Fibroblast of skin of abdomen (primary cell): ENCODE measurements at regions not wholly inside any gene's neighbourhood (a gene's known extent, or its start where the extent isn't known, plus 50 kb on each side); places are given as distances from the start of the nearest gene placed in this dataset.
A peak's percentile ranks its signal among the peaks of the same experiment; 100 is the strongest.

Experiments used
- DNase-seq: peaks from one replicate; pipeline ENCODE4 v3.0.0-alpha.2; 2013

DNA sequence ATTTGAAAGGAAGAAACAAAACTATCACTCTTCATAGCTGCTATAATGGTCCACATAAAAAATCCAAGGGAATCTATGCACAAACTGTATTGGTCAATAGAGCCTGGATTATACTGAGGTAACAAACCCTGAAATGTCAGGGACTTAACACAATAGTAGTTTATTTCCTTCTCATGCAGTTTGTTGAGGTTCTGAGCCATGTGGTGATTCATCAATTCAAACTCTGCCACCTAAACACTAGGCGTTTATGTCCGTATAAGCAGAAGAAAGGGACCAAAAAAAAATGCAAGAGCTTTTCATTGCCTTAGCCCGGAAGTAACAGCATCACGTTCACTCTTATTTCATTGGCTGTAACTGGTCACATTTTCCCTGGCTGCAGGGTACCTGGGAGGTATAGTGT lies 464.7 kb downstream of the ZSWIM6 start:
- DNase-seq: no peak

DNA sequence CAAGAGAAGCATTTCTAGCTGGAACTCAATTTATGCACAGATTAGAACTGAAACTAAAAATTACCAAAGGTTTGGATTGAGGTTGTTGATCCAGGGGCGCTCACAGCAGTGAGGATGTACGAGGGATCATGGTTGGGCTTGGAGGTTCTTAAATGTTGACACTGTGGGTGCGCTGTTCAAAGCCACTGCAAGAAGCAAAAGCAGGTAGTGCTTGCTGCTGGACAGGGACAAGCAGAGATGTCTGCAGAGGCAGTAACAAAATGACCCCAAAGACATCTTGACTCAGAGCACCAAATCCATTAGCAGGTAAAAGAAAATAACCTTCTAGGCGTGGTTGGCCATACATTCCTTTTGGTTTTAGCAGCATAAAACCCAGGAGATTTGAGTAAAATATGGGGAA lies 468.4 kb downstream of the ZSWIM6 start:
- DNase-seq: no peak

DNA sequence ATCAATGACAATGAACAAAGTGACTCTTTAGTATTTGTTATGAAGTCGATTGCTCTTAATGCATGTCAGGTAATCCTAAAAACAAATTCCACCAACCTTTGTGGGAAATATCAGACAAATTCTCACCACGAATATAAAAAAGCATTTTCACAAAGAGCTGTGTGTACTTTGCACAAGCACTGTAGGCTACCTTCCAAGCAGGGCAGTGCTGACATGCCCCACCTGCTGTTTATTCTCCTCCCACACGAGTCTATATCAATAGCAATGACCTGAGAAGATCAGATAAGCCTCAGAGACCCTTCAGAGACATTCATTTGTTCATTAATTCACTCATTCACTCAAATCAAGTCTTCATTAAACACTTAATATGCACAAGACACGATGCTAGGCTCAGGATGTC lies 469.1 kb downstream of the ZSWIM6 start:
- DNase-seq: no peak

DNA sequence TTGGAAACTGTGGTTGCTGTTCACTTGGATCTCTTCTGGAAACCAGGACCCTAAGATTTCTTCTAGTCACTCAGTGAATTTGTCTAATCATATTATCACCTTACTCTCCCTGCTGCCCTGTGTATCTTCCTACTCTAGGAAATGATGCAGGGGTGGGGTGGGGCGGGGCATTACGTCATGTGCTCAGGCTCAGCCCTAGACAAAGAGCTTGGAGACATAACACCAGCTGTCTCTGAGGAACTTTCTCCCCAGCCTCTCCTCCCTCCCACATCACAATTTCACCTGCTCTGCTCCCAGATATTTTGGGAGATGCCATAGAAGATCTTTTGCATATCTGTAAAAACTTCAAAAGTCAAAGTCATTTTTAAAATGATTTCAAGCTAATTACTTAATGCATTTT lies 470.4 kb downstream of the ZSWIM6 start:
- DNase-seq: no peak

DNA sequence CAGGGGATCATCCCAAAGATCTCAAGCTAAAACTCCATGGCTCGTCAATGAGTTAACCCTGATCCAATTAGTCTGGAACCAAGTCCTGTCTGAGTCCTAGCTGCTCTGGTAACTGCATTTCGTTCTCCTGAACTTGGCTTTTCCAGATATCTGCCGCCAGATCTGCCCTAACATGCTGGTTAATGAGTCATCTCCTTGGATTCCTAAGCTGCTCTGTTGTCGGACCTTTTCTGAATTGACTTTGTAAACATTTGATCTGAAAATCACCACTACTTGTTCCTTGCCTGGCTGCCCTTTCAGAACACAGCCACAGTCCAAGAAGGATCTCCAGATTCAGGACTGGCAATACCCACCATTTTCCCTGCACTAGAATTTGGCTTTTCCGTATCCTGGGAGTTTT lies 473.0 kb downstream of the ZSWIM6 start:
- DNase-seq: peak; percentile 76

DNA sequence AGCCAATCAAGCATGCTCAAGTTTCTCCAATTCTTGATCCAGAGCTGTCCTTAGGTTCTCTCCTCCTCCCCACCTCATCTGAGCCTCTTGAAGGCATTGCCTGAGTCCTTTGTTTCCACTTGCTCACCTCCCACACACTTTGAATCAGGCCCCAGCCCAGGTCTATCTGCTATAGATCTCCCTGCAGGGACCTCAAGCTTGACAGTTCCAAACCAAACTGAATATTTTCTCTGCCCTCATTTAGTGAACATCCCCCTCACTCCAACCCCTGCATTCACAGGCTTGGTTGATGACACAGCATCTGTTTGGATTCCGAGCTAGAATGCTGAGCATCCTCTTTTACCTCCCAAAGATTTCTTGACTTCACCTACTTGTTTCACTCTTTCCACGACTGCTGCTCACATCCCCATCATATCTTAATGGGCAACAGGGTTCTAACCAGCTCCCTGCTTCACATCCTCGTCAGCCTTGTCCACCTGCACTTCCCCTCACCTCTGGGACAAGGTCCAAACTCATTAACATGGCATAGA lies 474.5 kb downstream of the ZSWIM6 start:
- DNase-seq: peak; percentile 24

DNA sequence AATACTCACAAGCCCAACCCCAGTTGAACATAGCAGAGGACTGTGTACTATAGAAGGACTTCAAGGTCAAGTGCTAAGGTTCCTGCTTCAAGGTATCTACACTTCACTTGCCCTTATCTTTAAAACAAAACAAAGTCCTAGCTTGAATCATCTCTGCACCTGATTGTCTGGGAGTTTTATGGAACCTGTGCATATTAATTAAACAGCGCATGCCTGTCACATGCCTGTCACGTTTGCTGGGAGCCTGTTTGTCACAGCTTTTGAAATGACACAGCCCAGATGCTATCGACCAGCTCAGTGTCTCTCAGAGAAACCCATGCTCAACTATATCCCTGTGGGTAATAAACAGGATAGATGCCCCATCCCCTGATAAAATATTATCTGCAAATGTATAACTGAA lies 476.0 kb downstream of the ZSWIM6 start:
- DNase-seq: no peak

DNA sequence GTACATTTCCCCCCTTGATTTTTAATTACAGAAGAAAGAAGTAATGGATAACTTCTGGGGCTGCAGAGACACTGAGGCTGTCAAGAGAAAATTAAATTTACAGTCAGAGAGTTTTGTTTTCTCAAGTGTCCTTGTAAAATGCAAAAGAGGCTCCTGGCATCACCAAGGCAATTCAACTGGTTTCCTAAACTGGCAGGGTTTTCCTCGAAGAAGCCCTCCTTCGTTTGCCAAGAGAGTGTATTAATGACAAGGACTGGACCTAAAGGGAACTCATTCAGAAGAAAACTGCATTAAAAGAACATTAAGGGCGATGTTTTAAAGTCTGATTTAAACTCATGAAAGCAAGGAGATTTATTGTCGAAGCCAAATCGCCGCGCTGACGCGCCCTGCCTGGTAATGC lies 476.9 kb downstream of the ZSWIM6 start:
- DNase-seq: no peak

DNA sequence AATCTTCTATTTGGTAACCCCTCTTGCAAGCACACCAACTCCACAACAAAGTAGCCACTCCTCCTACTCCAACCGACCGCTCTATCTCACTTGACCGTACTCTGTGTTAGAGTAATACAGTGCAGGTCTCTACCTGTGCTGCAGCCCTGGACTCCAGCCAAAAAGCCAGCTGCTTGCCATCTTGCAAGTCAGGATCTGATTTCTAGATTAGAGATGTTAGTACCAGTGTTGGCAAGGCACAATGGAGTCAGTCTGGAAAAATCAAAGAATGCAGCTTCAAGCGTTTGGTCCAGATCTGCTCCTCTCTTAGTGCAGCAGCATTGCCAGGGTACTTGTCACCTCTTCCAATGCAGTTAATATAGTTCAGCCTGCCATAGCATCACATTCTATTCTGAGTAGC lies 477.6 kb downstream of the ZSWIM6 start:
- DNase-seq: no peak

DNA sequence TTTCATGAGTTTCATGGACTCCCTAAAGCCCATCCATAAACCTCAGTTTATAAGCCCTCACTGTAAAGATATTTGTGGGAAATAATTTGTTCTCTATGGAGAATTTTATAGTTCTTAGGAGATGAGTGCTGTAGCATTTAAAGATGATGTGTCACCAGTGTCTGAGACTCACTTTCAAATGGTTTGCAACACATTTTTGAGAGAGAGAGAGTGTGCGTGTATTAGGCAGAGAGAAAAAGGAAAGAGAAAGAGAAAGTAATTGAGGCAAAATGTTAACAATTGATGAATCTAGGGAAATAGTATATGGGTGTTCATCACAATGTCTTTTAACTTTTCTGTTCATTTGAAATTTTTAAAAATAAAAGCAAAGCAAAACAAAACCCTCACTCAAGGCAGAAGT lies 479.0 kb downstream of the ZSWIM6 start:
- peak; percentile 59 for DNase-seq

DNA sequence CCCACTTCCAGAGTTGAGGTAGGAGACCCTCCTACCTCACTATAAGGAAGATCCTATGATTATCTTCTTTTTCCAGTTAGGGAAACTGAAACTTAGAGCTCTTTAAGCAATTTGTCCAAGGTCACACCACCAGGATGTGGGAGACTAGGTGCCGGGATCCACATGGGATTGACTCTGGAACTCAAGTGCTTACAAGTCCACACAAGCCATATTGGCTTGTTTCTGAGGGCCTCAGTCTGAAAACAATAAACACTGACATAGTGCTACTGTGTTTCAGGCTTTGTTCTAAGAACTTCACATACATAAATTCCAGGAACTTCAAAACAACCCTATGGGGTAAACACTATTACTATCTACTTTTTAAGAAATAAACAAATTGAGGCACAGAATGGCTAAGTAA lies 481.3 kb downstream of the ZSWIM6 start:
- no peak for DNase-seq

- DNase-seq: no peak
Observed at GRCh38 chr5:61815339-61815738, 483.3 kb downstream of the ZSWIM6 start.

DNA sequence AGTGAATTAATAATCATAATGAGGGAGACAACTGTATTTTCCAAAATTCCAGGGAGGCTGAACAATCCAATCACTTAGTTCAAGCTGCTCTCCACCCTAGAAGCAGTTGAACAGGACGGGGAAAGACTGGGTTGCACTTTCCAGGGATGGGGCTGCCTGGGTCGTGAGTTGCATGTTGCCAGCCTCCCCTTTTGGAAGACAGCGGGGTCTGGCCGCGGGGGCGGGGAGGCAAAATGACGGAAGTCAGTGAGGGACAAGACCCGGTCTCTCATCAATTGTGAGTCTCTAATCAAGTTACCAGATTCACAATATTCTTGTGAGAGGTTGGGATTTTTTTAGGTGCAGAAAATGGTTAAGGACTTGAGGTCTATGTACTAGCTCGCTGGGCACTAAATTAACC lies 484.1 kb downstream of the ZSWIM6 start:
- no peak for DNase-seq

DNA sequence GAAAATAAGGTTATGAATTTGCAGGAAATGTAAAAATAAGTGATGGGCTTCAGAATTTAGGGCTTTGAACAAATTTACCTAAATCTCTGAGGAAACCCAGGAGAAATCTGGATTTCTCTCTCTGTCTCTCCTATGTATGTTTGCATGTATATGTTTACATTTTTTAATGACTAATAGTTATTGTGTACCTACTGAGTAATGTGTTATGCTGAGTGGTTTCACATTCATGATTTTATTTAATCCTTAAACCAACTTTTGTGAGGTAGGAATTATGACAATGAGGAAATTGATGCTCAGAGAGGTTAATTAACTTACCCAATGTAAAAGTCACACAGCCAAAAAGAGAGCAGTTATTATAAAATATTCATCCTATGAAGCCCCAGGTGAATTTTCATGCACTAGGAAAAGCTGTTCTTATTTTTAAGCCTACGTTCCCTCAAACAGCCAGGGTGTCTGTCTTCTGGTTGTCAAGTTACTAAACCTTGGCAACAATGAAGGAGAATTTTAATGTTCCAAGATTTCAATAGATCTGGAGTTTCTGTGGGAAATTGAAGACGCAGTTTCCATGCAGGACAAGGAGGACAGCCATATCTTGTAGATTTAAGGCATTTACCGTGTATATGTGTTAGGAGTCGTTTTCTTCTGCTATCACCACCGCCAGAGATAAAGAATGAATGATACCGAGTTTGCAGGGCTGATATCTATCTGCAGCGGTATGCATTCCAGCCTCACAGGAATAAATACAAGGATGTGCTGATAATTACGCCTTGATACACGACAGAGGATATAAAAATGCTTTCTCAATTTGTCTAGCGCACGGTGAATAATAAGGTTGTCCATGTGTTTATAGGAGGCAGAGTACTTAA lies 484.8 kb downstream of the ZSWIM6 start:
- DNase-seq: no peak

DNA sequence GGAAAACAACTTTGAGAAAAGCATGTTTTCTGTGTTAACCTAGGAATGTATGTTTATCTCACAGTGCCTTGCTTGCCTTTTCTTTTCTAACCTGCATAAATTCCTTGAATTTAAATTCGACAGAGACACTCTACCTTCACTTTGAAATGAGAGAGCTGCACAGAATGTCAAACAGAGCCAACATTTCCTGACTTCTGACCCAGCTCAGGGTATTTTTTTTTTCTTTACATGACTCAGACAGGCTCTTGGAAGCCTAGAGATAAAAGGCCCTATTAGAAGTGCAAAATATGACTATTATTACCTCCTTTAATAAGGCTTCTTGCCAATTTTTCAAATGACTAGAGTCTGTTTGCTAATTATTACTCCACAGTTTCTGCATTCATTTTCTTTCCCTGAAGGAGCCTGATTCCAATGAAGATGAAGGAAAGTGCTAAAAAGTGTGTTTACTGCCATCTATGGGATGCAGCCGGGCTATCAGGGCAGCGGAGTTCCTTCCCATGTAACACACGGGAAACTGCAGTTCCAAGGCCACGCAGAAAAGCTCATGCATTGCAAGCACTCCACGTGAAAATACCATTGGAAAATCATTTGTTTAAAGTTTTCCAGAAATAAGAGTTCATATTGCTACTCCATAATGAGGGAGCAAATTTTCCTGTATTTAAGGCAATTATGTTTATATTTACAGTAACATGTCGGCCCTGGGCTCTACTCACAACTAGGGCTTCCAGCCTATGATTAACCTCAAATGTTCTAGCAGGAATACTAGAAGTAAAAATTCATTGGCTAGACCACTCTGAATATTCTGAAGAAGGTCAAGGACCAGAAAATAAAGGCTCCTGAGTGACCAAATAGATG lies 485.6 kb downstream of the ZSWIM6 start:
- DNase-seq: peak; percentile 58

GRCh38 chr5:61820836-61821235 lies 485.2 kb upstream of the KIF2A start:
- no peak for DNase-seq

DNA sequence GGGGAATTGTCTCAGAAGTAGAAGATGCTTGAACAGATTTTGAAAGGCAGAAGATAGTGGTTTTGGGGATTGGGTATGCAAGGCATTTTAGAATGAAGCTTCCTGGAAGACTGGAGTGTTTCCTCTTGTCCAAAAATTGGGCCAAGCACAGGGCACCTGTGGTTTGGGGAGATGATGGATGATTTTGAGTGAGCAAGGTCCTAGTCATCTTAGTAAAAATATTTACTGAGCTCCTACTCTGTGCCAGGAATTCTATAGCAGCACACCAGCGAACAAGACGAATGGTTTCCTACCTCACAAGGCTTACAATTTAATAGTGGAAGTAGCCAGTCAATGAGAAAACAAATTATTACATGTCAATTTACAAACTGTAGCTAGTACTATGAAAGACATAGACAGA lies 484.4 kb upstream of the KIF2A start:
- DNase-seq: no peak

GRCh38 chr5:61822584-61822983 lies 483.4 kb upstream of the KIF2A start:
- DNase-seq: no peak

DNA sequence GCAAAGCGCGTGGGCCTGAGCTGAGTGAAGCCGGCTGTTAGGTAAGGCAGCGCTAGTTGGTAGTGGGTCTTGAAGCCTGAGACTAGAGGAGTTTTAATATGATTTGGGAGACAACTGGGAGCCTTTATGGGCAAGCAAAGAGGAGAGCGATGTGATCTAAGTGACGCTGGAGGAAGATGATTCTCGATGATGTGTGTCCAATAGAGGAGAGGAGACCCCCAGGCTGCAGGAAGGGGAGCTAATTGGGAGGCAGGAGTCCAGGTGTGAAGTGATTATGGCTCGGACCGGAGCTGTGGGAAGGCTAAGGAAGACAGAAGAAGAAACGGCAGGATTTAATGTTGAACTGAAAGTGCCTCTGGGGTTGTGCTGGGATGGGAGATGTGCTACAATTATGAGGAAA lies 482.9 kb upstream of the KIF2A start:
- DNase-seq: no peak

- no peak for DNase-seq
Observed at GRCh38 chr5:61823781-61824180, 482.2 kb upstream of the KIF2A start.

DNA sequence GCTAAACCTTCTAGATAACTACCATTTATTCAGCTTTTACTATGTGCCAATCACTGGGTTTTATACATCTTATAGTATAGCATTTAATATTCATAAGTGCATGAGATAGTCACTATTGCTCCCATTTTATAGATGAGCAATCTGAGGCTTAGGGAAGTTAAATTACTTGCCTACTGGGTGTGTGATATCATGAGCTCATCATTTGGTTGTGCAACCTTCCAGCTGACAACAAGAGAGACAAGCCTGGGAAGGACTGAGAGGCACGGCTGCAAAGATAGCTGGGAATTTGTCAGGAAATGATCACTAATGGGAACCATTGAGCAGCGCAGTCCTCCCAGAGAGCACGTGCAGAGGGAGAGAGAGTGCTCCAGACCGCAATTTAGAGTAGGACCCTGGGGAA lies 481.6 kb upstream of the KIF2A start:
- no peak for DNase-seq

GRCh38 chr5:61827445-61827975 lies 478.5 kb upstream of the KIF2A start:
- no peak for DNase-seq

GRCh38 chr5:61828856-61829255 lies 477.1 kb upstream of the KIF2A start:
- no peak for DNase-seq
